Femur (tissue), 1 donor: ENCODE measurements at regions not wholly inside any gene's neighbourhood (a gene's known extent, or its start where the extent isn't known, plus 50 kb on each side); places are given as distances from the start of the nearest gene placed in this dataset.
"Not testable (repeated sequence)": the region's sequence is repeated elsewhere in the genome, so short reads cannot be mapped to it uniquely, and the experiment has no call there.

ENCODE experiments used
- DNase-seq: peaks from one replicate; pipeline ENCODE4 v3.0.0-alpha.2; 2017

DNA sequence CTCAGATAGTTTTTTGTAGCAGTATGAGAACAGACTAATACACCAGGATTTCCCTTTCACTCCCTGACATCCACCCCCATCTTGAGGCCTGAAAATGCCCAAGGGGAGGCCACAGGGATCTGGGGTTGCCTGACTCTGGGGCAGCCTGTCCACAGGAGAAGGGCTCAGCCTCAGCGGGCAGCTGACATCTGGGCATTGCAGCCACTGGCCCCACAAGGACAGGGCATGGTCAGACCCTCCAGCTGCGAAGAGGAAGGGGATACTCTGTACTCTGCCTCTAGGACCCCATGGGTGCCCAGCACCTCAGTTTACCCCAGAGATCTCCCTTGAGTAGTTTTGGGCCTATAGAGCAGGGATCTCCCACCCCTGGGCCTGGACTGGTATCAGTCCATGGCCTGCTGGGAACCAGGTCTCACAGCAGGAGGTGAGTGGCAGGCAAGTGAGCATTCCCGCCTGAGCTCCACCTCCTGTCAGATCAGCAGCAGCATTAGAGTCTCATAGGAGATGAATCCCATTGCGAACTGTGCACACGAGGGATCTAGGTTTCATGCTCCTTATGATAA, 138.9 kb downstream of the HMX1 start:
- peak; percentile 6 for DNase-seq

DNA sequence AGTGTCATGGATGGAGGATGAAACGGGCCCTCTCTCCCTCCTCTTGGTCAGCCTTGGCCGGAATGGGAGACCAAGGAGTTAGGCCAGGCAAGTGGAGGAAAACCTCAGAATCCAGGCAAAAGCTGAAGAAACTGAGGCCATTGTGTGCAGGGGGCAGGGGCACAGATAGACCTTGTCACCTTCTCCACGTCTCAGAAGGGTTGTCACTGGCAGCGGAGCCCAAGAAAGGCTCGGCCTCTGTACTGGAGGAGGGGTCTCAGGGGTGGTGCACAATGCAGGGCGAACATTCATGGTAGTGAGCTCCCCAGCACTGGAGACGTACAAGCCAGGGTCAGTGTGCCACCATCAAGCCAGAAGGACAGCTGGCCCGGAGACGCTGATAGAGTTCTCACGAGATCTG, 139.5 kb downstream of the CPZ start:
- no peak for DNase-seq

DNA sequence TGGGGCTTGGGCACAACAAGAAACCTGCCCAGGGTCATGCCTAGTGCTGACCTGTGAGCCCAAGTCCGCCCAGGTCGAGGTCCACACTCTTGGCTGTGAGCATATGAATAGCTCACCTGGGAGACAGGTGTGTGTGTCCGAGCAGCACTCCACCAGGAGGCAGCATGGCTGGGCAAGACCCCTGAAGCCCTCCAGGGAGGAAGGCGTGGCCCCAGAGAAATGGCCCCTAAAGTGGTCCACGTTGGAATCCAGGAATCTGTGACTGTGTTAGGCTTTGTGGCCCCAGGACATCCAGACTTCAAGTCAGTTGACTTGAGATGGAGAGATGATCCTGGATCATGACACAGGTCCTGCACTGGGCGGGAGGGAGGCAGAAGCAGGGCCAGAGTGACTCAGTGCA, 138.8 kb downstream of the CPZ start:
- peak; percentile 3 for DNase-seq

GRCh38 chr4:8730681-8731080, 138.1 kb downstream of the CPZ start:
- DNase-seq, result peak; percentile 5

DNA sequence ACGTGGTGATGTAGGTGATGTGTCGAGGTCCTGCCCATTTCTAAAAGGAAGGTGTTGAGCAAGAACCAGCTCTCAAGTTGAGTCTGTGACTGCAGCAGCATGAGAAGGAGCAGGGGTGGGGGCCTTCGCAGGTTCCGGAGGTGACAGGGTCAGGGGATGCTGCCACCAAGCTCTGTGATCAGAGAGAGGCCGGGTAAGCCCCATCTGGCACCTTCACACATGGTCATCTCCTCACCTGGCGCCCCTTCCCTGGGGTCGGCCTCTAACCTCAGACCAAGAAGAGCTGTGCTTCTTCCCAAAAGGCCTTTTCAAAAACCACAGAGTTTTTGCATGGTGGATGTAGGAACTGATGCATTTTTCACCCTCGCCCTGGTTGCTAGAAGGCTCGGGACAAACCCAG, 137.6 kb downstream of the CPZ start:
- DNase-seq, result peak; percentile 5

GRCh38 chr4:8729408-8730149, 137.0 kb downstream of the CPZ start:
- DNase-seq, result no peak

DNA sequence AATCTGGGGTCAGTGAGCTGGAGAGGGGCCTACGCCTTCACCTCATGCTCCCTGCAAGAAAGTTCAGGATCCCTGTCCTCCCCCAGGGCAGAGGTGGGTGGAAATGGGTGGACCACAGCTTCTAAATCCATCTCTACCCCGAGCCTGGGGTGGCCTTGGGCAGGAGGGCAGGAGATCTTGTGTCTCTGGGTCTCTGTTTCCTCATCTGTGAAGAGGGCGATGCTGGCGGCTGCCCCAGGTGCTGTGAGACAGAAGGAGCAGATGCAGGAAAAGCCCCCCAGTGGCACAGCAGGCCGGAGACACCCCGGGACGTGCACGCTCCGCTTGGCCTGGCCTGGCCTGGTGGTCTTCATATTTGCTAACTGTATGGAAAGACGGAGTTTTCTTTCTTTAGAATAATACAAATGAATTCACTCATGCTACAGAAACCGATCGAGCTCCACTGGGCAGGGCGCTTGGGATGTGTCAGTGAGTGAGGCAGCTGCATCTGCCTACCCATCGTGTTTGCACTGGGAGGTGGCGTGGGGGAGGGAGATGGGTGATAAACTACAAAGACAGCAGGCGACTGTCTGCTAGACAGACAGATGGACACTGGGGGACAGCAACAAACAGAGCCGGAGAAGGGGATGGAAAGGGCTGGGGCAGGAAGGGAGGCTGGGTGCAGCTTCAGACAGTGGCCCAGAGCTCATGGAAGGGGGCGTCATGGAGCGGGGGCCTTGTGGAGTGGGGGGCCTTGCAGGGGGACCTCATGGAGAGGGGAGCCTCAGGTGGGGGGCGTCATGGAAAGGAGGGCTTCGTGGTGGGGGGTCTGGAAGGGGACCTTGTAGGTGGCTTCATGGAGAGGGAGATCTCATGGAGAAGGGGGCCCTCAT, 136.2 kb downstream of the CPZ start:
- peak; percentile 8 for DNase-seq

DNA sequence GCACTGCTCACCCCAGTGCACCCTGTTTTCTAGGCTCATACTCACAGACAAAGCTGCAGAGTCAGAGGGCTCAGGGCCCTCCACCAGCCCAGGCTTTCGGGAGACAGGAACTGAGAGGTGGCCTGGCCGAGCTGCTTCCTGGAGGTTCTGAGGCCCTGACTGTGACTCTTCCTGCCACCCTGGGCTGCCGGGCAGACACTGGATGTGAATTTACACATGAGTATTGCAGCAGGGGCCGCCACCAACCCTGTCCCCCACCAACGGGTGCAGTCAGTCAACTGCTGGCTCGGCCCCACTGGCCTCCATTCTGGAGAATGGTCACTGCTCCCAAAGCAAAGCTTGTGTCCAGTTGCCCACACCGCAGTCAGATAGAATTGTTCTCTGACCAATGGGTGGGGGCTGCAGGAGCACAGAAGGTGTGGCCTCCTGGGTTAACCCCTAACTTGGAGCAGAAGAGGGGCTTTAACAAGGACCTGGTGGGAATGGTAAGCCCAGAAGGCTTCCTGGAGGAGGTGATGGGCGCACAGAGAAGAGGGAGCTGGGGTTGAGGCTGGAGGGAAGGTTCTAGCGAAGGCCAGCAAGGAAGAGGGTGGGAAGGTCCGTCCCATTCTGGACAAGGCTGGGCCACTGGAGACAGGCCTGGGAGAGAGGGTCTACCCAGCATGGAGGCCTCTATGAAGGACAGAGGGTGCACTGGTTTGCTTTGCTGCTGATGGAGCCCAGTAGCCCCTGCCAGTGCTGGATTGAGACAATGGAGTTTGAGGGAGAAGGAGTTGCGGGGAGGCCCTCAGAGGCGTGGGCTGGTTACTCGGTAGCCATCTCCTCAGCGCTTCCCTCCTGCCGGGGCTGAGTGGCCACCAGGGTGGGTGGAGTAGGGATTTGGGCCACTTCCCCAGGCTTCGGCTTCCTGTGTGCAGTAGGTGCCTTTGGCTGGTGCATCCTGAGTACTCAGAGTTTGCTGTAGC, 135.3 kb downstream of the CPZ start:
- DNase-seq, result peak; percentile 10

- no peak for DNase-seq
These were observed 134.6 kb downstream of the CPZ start for GRCh38 chr4:8727131-8727530.

GRCh38 chr4:8726344-8726851, 133.8 kb downstream of the CPZ start:
- peak; percentile 24 for DNase-seq

GRCh38 chr4:8725845-8726244, 133.3 kb downstream of the CPZ start:
- DNase-seq, result no peak

GRCh38 chr4:8725071-8725841, 132.7 kb downstream of the CPZ start:
- peak; percentile 16 for DNase-seq

- peak; percentile 6 for DNase-seq
These were observed 132.0 kb downstream of the CPZ start for GRCh38 chr4:8724436-8725070.

DNA sequence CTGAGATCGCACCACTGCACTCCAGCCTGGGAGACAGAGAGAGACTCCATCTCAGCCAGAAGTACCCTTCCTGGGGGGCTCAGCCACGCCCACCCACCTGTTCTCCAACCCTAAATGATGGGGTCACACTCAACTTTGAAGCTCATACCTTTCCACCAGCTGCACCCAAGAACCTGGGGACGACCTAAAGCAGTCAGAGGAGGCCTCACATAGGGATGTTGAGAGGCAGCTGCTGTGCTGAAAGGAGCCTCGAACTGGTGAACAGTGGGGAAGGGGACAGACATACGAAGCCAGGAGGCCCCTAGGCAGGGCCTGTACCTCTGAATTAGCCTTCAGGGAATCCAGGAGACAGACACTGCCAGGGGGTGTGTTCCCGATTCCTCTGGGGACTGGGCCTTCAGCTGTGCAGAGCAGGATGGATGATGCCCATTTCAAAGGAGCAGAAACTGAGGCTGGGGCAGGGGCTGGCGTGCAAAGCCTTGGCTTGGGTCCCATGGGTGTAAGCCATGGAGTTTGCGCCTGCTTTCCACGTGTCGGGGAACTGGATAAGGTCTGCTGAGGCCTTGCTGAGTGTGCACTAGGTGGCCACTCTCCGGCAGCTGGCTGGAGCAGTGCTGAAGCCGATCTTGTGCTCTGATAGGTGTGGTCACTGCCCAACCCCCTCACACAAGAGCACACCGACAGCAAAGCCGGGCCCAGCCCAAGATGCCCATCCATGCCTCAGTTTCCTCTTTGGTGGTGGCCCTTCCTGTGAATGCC, 130.8 kb downstream of the CPZ start:
- DNase-seq, result peak; percentile 7

GRCh38 chr4:8722556-8722955, 130.0 kb downstream of the CPZ start:
- DNase-seq, result no peak

- DNase-seq, result no peak
These were observed 129.1 kb downstream of the CPZ start for GRCh38 chr4:8721621-8722020.

GRCh38 chr4:8719421-8719820, 126.9 kb downstream of the CPZ start:
- no peak for DNase-seq

DNA sequence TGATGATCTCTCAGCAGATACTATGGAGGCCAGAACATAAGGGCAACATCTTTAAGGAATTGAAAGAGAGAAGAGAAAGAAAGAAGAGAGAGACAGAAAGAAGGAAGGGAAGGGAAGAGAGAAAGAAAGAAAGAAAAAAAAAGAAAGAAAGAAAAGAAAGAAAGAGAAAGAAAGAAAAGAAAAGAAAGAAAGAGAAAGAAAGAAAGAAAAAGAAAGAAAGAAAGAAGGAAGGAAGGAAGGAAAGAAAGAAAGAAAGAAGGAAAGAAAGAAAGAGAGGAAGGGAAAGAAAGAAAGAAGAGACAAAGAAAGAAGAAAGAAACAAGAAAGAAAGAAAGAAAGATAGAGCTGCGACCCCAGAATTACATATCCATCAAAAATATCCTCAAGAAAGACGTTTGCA, 124.9 kb downstream of the CPZ start:
- DNase-seq, result not testable (repeated sequence)

GRCh38 chr4:8710946-8711345, 118.4 kb downstream of the CPZ start:
- no peak for DNase-seq

GRCh38 chr4:8710416-8710815, 117.9 kb downstream of the CPZ start:
- DNase-seq, result no peak
